Coronary artery (tissue), 2 donors: ENCODE measurements at regions not wholly inside any gene's neighbourhood (a gene's known extent, or its start where the extent isn't known, plus 50 kb on each side); places are given as distances from the start of the nearest gene placed in this dataset.
"Not testable (repeated sequence)": the region's sequence is repeated elsewhere in the genome, so short reads cannot be mapped to it uniquely, and the experiment has no call there.

ENCODE experiments used
- DNase-seq: peaks from one replicate; pipeline ENCODE4 v3.0.0-alpha.2; 2017; ENCODE audit warnings: low spot score
- H3K27ac ChIP-seq, 2 donors: fragments of 200-600 bp; sonication (generic); one replicate each; pipeline ENCODE4 v1.5.1; 2016 to 2019
- H3K4me3 ChIP-seq: fragments of 200-600 bp; sonication (generic); 2 replicates; pipeline ENCODE4 v1.5.1; 2016; ENCODE audit warnings: mild to moderate bottlenecking, moderate library complexity
- TF ChIP-seq, protein P1 (sequence below): fragments of 200-600 bp; sonication (generic); IDR thresholded peaks from one replicate; pipeline ENCODE4 v1.5.1; 2019; ENCODE audit warnings: antibody characterized with exemption

DNA sequence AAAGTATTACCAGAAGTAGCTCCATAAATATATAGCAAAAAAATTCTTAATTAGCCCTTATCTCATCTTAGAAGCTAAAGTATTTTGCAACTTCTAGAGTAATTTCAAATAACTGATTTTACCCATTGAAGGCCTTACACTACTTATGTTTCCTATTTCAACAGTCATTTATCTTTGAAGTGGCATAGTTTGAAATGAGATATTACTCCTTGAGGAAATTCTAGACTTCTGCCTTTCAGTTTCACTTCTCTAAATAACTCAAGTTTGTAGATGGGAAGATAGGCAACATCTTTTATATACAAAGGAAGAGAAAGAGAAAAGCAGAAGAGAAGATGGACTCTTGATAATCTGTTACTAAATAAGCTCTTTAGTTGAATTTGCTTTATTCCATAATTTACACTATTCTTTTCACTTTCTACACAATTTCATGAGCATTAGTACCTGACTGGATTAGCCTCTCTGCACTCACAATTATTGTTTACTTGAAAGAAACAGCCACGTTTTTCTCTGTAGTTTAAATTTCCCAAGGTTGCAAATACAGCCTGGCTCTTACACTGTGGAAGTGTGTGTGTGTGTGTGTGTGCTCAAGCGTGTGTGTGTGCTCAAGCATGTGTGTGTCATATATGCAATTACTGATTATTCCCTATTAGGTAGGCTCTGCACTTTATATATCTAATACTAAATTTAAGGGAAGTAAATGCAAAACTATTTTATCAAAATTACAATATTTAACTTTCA, 60.6 kb upstream of the EMB start:
- no peak for DNase-seq
- no peak overlapping the region for H3K4me3 ChIP-seq
- TF ChIP-seq, protein P1, sequence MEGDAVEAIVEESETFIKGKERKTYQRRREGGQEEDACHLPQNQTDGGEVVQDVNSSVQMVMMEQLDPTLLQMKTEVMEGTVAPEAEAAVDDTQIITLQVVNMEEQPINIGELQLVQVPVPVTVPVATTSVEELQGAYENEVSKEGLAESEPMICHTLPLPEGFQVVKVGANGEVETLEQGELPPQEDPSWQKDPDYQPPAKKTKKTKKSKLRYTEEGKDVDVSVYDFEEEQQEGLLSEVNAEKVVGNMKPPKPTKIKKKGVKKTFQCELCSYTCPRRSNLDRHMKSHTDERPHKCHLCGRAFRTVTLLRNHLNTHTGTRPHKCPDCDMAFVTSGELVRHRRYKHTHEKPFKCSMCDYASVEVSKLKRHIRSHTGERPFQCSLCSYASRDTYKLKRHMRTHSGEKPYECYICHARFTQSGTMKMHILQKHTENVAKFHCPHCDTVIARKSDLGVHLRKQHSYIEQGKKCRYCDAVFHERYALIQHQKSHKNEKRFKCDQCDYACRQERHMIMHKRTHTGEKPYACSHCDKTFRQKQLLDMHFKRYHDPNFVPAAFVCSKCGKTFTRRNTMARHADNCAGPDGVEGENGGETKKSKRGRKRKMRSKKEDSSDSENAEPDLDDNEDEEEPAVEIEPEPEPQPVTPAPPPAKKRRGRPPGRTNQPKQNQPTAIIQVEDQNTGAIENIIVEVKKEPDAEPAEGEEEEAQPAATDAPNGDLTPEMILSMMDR = no peak
- H3K27ac ChIP-seq = no peak overlapping the region

DNA sequence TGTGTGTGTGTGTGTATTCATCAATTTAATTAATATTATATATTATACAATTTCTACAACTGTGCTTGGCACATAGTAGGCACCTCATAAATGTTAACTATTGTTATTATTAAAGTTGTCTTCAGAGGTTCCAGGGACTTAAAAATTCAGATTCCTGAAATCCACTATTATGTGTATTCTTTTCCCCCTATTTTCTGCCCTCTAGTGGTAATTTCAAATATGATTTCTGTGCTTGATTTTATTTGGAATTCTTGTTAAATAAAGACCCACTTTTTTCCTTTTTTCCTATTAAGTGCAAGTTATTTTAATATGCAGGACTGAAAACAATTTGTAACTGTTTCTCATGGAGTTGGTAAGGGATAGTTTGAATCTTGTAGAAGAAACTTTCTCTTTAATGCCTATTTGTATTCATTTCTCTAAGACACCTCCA, 72.0 kb upstream of the EMB start:
- H3K4me3 ChIP-seq, DNase-seq, H3K27ac ChIP-seq: not testable (repeated sequence)
- TF ChIP-seq, protein P1 = peak; percentile 15

DNA sequence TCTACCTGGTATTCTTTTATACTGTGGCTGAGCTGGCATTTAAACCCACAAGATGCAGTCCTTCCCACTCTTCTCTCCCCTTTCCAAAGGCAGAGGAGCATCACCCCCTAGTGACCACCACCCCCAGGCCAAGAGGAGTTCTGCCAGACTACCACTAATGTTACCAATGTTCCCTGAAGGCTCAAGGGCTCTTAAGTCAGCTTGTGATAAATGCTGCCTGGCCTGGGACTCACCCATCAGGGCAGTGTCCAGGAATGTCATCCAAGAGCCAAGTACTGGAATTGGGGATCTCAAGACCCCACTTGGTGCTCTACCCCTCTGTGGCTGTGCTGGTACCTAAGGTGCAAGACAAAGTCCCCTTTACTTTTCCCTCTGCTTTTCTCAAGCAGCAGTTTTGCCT, 80.0 kb upstream of the EMB start:
- H3K27ac ChIP-seq, H3K4me3 ChIP-seq, DNase-seq: not testable (repeated sequence)

DNA sequence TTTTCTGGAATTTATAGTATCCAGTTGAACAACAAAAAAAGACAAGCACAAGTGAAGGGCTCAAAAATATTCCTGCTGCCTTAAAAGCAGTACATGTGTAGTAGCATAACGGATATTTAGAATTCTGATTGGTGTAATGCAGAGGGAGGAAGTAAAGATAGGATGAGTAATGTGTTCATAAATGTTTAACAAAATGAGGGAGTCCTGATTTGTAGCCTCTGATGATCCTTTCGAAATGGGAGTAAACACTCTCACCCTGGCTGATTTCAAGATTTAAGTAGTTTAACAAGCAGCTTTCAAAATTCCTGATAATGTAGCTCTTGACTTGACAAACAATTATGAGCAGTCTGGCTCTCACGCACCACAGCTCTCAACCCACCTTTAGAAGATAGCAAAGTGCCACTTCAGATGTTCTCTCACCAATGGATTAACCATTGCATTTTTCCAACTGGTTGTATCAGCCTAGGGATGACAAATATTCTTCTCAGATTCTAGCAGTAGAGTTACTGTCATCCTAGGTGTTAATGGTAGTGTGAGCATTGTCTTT, 86.5 kb upstream of the EMB start:
- not testable (repeated sequence) for H3K4me3 ChIP-seq, H3K27ac ChIP-seq, DNase-seq

DNA sequence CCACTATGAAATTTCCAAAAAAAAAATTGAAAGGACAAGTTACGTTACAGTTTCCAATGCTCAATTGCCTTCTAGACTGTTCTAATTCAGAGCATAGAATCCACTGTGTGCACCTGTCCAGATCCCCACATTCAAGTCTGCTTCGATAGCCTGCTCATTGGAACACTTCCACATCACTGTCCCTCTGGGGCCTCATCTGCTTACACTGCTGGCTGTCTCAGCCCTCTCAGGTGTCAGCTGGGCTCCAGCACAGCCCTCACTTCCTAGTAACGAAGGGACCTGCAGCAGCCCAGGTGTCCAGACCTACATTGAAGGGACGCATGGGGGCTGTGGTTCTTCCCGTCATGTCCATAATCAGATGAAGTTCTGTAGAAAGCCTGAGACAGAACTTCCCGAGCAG, 94.3 kb upstream of the EMB start:
- TF ChIP-seq, protein P1 = no peak
- no peak for DNase-seq
- Histone ChIP-seq H3K4me3 (no peak overlapping the region), H3K27ac (no peak overlapping the region)

DNA sequence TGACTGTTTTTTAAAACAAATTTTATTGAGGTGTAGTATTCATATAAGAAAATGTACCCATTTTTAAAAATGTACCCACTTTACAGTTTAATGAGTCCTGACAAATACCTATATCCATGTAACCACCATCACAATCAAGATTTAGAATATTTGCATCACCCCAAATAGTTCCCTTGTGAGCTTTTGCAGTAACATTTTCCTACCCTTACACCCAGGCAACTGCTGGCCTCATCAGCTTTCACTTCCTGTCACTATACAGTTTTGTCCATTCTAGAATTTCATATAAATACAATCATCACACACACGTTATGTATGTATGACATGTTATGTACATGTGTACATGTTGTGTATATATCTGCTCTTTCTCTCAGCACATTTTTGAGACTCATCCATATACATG, 96.4 kb upstream of the EMB start:
- not testable (repeated sequence) for H3K4me3 ChIP-seq, DNase-seq, H3K27ac ChIP-seq

DNA sequence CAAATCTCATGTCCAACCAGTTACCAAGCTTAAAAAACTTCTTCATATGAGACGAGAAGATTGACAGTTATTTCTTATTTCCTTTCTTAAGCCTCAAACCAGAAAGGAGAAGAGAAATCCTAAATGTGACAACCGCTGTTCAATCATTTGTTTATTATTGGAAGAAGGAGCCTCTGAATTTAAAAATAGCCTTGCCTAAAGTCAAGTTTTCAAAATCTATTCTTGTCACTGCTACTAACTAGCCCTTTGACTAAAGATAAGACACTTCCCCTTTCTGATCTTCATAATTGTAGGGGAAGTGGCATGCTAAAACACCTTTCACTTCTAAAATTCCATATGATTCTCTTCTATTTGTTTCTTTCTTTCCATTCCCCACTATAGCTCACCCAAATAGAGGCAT, 106.2 kb upstream of the EMB start:
- no peak overlapping the region for H3K27ac ChIP-seq
- no peak for DNase-seq
- TF ChIP-seq, protein P1 = no peak
- H3K4me3 ChIP-seq = no peak overlapping the region

DNA sequence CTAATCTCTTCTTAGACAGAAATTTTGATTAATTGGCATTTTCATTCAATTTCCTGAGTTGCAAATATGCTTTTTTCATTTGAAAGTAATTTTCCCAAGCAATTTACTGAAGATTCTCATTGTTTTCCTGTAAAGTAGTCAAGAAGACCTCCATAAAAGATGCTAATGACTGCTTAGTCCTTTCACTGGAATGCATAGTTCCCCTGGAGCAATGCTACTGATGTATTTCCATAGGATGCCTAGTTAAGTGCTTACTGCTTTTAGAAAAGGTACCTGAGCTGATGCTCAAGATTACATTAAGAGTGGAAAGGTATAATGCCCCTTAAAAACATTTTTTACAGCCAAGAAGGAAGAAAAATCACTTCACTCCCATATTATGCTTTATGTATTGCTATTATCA, 109.2 kb upstream of the EMB start:
- H3K27ac ChIP-seq = no peak overlapping the region
- no peak overlapping the region for H3K4me3 ChIP-seq
- TF ChIP-seq, protein P1 = no peak
- no peak for DNase-seq
